ENCODE measurements at regions not wholly inside any gene's neighbourhood (a gene's known extent, or its start where the extent isn't known, plus 50 kb on each side); places are given as distances from the start of the nearest gene placed in this dataset.

- Histone ChIP-seq H3K36me3 (no peaks in the 10 kb centered on the region), H3K4me3 (no peak overlapping the region), H3K4me1 (no peaks in the 10 kb centered on the region), H3K9me3 (peaks cover 0 to 13% of the 10 kb centered on the region in 2 donors), H3K27me3 (no peaks in the 10 kb centered on the region), H3K27ac (no peak overlapping the region)
- no peak for TF ChIP-seq CTCF (IDR thresholded peaks at IDR 0.05)
- no peak for DNase-seq (ENCODE audit: low spot score)
These were observed 56.2 kb upstream of the PTPRG start for GRCh38 chr3:61505197-61505596.

GRCh38 chr3:61507946-61508345, 53.4 kb upstream of the PTPRG start:
- Histone ChIP-seq H3K27ac (no peak overlapping the region), H3K4me3 (no peak overlapping the region), H3K4me1 (no peaks in the 10 kb centered on the region), H3K36me3 (no peaks in the 10 kb centered on the region), H3K9me3 (no peaks in the 10 kb centered on the region), H3K27me3 (no peaks in the 10 kb centered on the region)
- TF ChIP-seq CTCF (IDR thresholded peaks at IDR 0.05) = no peak
- DNase-seq (ENCODE audit: low spot score) = no peak

Measured in right atrium auricular region (tissue), 2 donors.